DND-41 (cell line): ENCODE measurements at regions not wholly inside any gene's neighbourhood (a gene's known extent, or its start where the extent isn't known, plus 50 kb on each side); places are given as distances from the start of the nearest gene placed in this dataset.

Experiments used
- CTCF ChIP-seq: IDR thresholded peaks from 2 replicates; pipeline ENCODE4 v1.5.1; 2012; ENCODE audit warnings: borderline replicate concordance, low read length, moderate library complexity, mild to moderate bottlenecking; ENCODE audit not compliant: poor library complexity, severe bottlenecking; ENCODE audit errors: extremely low read depth
- EZH2 ChIP-seq: IDR thresholded peaks from 3 replicates; pipeline ENCODE4 v1.6.1; 2012; ENCODE audit warnings: borderline replicate concordance, low read depth, mild to moderate bottlenecking, moderate library complexity, low read length, inconsistent platforms; ENCODE audit not compliant: severe bottlenecking

- no peak for TF ChIP-seq CTCF
- no peak for TF ChIP-seq EZH2
Measured at GRCh38 chr6:163782436-163783003, 368.0 kb downstream of the QKI start.
